ENCODE measurements at regions not wholly inside any gene's neighbourhood (a gene's known extent, or its start where the extent isn't known, plus 50 kb on each side); places are given as distances from the start of the nearest gene placed in this dataset.

DNA sequence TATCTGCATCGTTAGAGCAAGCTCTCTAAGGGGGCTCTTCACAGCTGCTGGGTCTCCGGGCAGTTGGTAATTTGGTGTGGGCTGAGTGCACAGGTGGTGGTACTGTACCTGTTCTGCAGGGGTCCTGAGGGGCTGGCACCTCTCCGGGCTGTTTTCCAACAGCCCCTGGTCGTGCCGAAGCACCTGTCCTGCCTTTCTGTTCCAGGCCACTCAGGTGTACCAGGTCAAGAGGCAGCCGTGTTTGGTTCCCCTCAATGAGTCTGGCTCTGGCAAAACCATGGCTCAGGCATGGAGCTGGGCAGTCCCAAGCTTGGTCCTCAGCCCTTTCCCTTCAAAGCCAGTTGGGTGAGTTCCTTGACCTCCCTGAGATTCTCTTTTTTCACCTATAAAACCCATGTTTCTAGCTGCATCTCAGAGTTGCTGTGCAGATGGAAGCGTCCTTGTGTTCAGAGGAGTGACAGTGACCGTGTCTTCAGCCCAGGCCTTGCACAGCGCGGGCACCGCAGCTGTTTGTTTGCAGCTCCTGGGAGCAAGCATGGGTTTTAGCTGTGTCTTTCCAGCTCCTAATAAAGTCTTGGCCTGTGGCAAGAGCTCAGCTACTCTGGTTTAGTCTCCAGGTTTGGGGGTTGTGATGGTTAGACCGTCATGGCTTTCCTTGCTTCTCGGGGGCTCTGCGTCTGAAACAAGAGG is 110.9 kb downstream of the GLI2 start:
- TF ChIP-seq, protein P1, sequence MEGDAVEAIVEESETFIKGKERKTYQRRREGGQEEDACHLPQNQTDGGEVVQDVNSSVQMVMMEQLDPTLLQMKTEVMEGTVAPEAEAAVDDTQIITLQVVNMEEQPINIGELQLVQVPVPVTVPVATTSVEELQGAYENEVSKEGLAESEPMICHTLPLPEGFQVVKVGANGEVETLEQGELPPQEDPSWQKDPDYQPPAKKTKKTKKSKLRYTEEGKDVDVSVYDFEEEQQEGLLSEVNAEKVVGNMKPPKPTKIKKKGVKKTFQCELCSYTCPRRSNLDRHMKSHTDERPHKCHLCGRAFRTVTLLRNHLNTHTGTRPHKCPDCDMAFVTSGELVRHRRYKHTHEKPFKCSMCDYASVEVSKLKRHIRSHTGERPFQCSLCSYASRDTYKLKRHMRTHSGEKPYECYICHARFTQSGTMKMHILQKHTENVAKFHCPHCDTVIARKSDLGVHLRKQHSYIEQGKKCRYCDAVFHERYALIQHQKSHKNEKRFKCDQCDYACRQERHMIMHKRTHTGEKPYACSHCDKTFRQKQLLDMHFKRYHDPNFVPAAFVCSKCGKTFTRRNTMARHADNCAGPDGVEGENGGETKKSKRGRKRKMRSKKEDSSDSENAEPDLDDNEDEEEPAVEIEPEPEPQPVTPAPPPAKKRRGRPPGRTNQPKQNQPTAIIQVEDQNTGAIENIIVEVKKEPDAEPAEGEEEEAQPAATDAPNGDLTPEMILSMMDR (IDR thresholded peaks at IDR 0.05; ENCODE audit: insufficient read depth, low read depth, low read length) = no peak
- no peak for TF ChIP-seq EZH2 (IDR thresholded peaks at IDR 0.05; ENCODE audit: insufficient read depth, low read length)
